K562 (cell line): ENCODE measurements at regions not wholly inside any gene's neighbourhood (a gene's known extent, or its start where the extent isn't known, plus 50 kb on each side); places are given as distances from the start of the nearest gene placed in this dataset.

Experiments
- AFF1 ChIP-seq, 2 experiments: fragments of 450-650 bp; IDR thresholded peaks; 2 replicates each; pipeline ENCODE4 v1.6.1; 2018; ENCODE audit warnings: mild to moderate bottlenecking in 2 of 2, low read depth in 1 of 2; ENCODE audit not compliant: partially characterized antibody in 2 of 2
- ATF6 ChIP-seq: sonication (generic); formaldehyde crosslinking; IDR thresholded peaks from 2 replicates; pipeline ENCODE4 v1.4.0; 2020; ENCODE audit warnings: mild to moderate bottlenecking, missing genetic modification reagents
- BRD9 ChIP-seq: fragments of 450-650 bp; IDR thresholded peaks from 2 replicates; pipeline ENCODE4 v1.6.1; 2018; ENCODE audit warnings: low read depth; ENCODE audit not compliant: partially characterized antibody
- FUS ChIP-seq: fragments of 200-400 bp; formaldehyde crosslinking; optimal IDR thresholded peaks from 2 replicates; pipeline ENCODE3; 2017; ENCODE audit warnings: low read depth, low read length
- HDAC8 ChIP-seq: fragments of 450-650 bp; IDR thresholded peaks from 2 replicates; pipeline ENCODE4 v1.6.1; 2016; ENCODE audit warnings: mild to moderate bottlenecking, missing genetic modification characterization, moderate library complexity, missing compliant biosample characterization
- NCOA6 ChIP-seq: fragments of 450-650 bp; IDR thresholded peaks from 2 replicates; pipeline ENCODE4 v1.6.1; 2017; ENCODE audit warnings: mild to moderate bottlenecking
- NONO ChIP-seq, 2 experiments: fragments of 200-400 bp in 1 of 2; fragments of 450-650 bp in 1 of 2; formaldehyde crosslinking in 1 of 2; IDR thresholded peaks; 2 replicates each; pipeline ENCODE4 v1.6.1; 2017; ENCODE audit warnings: low read depth in 2 of 2, mild to moderate bottlenecking in 2 of 2, moderate library complexity in 2 of 2, low read length in 1 of 2
- OTX1 ChIP-seq: fragments of 450-650 bp; formaldehyde crosslinking; IDR thresholded peaks from 2 replicates; pipeline ENCODE4 v1.4.0; 2022; ENCODE audit warnings: mild to moderate bottlenecking
- SAFB ChIP-seq: fragments of 200-400 bp; formaldehyde crosslinking; IDR thresholded peaks from 2 replicates; pipeline ENCODE4 v1.6.1; 2017; ENCODE audit warnings: low read depth, low read length, borderline replicate concordance
- SAP30 ChIP-seq: fragments of 200-600 bp; sonication (generic); IDR thresholded peaks from 2 replicates; pipeline ENCODE4 v1.6.1; 2012; ENCODE audit warnings: borderline replicate concordance, low read depth, mild to moderate bottlenecking, moderate library complexity, low read length, control low read depth, inconsistent platforms; ENCODE audit not compliant: insufficient read depth, poor library complexity, severe bottlenecking
- SFPQ ChIP-seq: fragments of 200-400 bp; formaldehyde crosslinking; IDR thresholded peaks from 2 replicates; pipeline ENCODE4 v1.6.1; 2017; ENCODE audit warnings: mild to moderate bottlenecking, low read depth, low read length, moderate library complexity
- SREBF1 ChIP-seq: fragments of 150-350 bp; IDR thresholded peaks from 2 replicates; pipeline ENCODE4 v1.6.1; 2014; ENCODE audit warnings: antibody characterized with exemption, low read depth, low read length, borderline replicate concordance
- SRF ChIP-seq, 2 experiments: fragments of 250-450, 450-650 bp in 1 of 2; sonication (Bioruptor Pico) in 1 of 2; sonication (generic) in 1 of 2; formaldehyde crosslinking; IDR thresholded peaks; 2 replicates each; pipeline versions ENCODE4 v1.5.0 to v1.5.1; 2020 to 2022; ENCODE audit warnings: mild to moderate bottlenecking in 1 of 2, missing genetic modification reagents in 1 of 2
- TBP ChIP-seq: optimal IDR thresholded peaks from 2 replicates; pipeline ENCODE3; 2011; ENCODE audit warnings: low read depth, low read length, improper control_type of control experiment
- THRAP3 ChIP-seq: fragments of 450-650 bp; IDR thresholded peaks from 2 replicates; pipeline ENCODE4 v1.6.1; 2016; ENCODE audit warnings: mild to moderate bottlenecking, inconsistent platforms, borderline replicate concordance
- ZBTB8A ChIP-seq: fragments of 450-650 bp; IDR thresholded peaks from 2 replicates; pipeline ENCODE4 v1.6.1; 2018; ENCODE audit warnings: mild to moderate bottlenecking, moderate library complexity; ENCODE audit not compliant: partially characterized antibody
- ZNF253 ChIP-seq: fragments of 250-450 bp; sonication (Bioruptor Pico); conservative IDR thresholded peaks from 2 replicates; pipeline ENCODE4 v1.6.1; 2021; ENCODE audit warnings: mild to moderate bottlenecking
- ZNF3 ChIP-seq: fragments of 250-450 bp; sonication (Bioruptor Pico); IDR thresholded peaks from 2 replicates; pipeline ENCODE4 v1.5.0; 2021; ENCODE audit warnings: mild to moderate bottlenecking, moderate library complexity
- ZNF354B ChIP-seq: fragments of 250-450 bp; sonication (Bioruptor Pico); IDR thresholded peaks from 2 replicates; pipeline ENCODE4 v1.4.0; 2020
- ZNF668 ChIP-seq: fragments of 250-450 bp; sonication (Bioruptor Pico); IDR thresholded peaks from 2 replicates; pipeline ENCODE4 v1.8.0; 2022; ENCODE audit warnings: mild to moderate bottlenecking, inconsistent platforms
- ZNF780A ChIP-seq: fragments of 250-450 bp; sonication (Bioruptor Pico); IDR thresholded peaks from 2 replicates; pipeline ENCODE4 v1.5.0; 2021; ENCODE audit warnings: mild to moderate bottlenecking

- no peak for TF ChIP-seq ZNF668 (CRISPR knock-in tag)
- no peak for TF ChIP-seq SAFB
- TF ChIP-seq TBP = no peak
- TF ChIP-seq ZBTB8A = no peak
- TF ChIP-seq BRD9 = no peak
- TF ChIP-seq ATF6 = no peak
- TF ChIP-seq ZNF354B (CRISPR knock-in tag) = no peak
- no peak for TF ChIP-seq OTX1 (CRISPR knock-in tag)
- peak; percentile 48; the same call in 1 of the 2 replicates for TF ChIP-seq NCOA6
- no peak for TF ChIP-seq FUS
- TF ChIP-seq ZNF780A (CRISPR knock-in tag) = no peak
- no peak for TF ChIP-seq SFPQ
- TF ChIP-seq HDAC8 (tag) = no peak
- TF ChIP-seq THRAP3 = no peak
- no peak for TF ChIP-seq SREBF1
- no peak for TF ChIP-seq SAP30
- TF ChIP-seq ZNF253 (CRISPR knock-in tag) = no peak
- no peak for TF ChIP-seq NONO (IDR thresholded peaks at IDR 0.05; ENCODE audit: low read depth in 2 of 2, low read length in 1 of 2)
- peak in 1 of 2 experiments; percentile 59; a peak in 2 of 4 replicates for TF ChIP-seq SRF (CRISPR knock-in tag; IDR thresholded peaks at IDR 0.05)
- peak in 1 of 2 experiments; percentile 96 for TF ChIP-seq AFF1 (IDR thresholded peaks at IDR 0.05; ENCODE audit: low read depth in 1 of 2, partially characterized antibody in 2 of 2)
- no peak for TF ChIP-seq ZNF3
Observed at GRCh38 chr11:43576803-43577521, 103.6 kb upstream of the HSD17B12 start (continued).
